HEK293 (cell line): ENCODE measurements at regions not wholly inside any gene's neighbourhood (a gene's known extent, or its start where the extent isn't known, plus 50 kb on each side); places are given as distances from the start of the nearest gene placed in this dataset.

Experiments used
- CTCF ChIA-PET: fragments of 350-600 bp; formaldehyde crosslinking; extraction: SDS; loops from one replicate; lab custom pipeline; 2021; ENCODE audit warnings: antibody characterized with exemption; lab: Yijun Ruan, JAX
- POLR2A ChIA-PET: fragments of 300-600 bp; formaldehyde crosslinking; extraction: SDS; loops from one replicate; lab custom pipeline; 2020; ENCODE audit warnings: antibody characterized with exemption, inconsistent platforms; lab: Yijun Ruan, JAX
- H3K27ac ChIP-seq: fragments of 200-500 bp; sonication (Bioruptor generic); 2 replicates; pipeline ENCODE4 v1.5.1; 2014; ENCODE audit warnings: low read depth, low read length, control low read depth, inconsistent platforms; ENCODE audit errors: extremely low read depth
- H3K36me3 ChIP-seq, 2 experiments: fragments of 200-500 bp in 1 of 2; sonication (Bioruptor generic) in 1 of 2; 1 replicate in 1 of 2; 2 replicates in 1 of 2; pipeline ENCODE4 v1.5.1; 2014 to 2017; ENCODE audit warnings: inconsistent platforms in 2 of 2, low read length in 2 of 2; ENCODE audit not compliant: control insufficient read depth in 2 of 2, insufficient read depth in 1 of 2
- H3K4me1 ChIP-seq: fragments of 200-500 bp; sonication (Bioruptor generic); 2 replicates; pipeline ENCODE4 v1.5.1; 2014; ENCODE audit warnings: mild to moderate bottlenecking, low read length, inconsistent platforms; ENCODE audit not compliant: control insufficient read depth, insufficient read depth
- H3K4me3 ChIP-seq: 2 replicates; pipeline ENCODE4 v1.5.1; 2011; ENCODE audit warnings: low read depth, mild to moderate bottlenecking, control low read depth, low read length, moderate library complexity
- H3K9me3 ChIP-seq: fragments of 200-500 bp; sonication (Bioruptor generic); 2 replicates; pipeline ENCODE4 v1.5.1; 2014; ENCODE audit warnings: low read depth, low read length, inconsistent platforms; ENCODE audit not compliant: control insufficient read depth, insufficient read depth
- OSR2 ChIP-seq: fragments of 450-650 bp; formaldehyde crosslinking; IDR thresholded peaks from 2 replicates; pipeline ENCODE4 v1.5.1; 2016; ENCODE audit warnings: missing biosample characterization, missing genetic modification characterization
- PRDM2 ChIP-seq: fragments of 450-650 bp; formaldehyde crosslinking; IDR thresholded peaks from 2 replicates; pipeline ENCODE4 v1.5.1; 2016; ENCODE audit warnings: missing biosample characterization, missing genetic modification characterization, borderline replicate concordance
- SCRT2 ChIP-seq: fragments of 450-650 bp; formaldehyde crosslinking; IDR thresholded peaks from 2 replicates; pipeline ENCODE4 v1.5.1; 2016; ENCODE audit warnings: missing biosample characterization, missing genetic modification characterization
- SP3 ChIP-seq: fragments of 450-650 bp; formaldehyde crosslinking; IDR thresholded peaks from 2 replicates; pipeline ENCODE4 v1.5.1; 2016; ENCODE audit warnings: missing biosample characterization, missing genetic modification characterization
- TRIM28 ChIP-seq: IDR thresholded peaks from 2 replicates; pipeline ENCODE4 v1.6.1; 2011; ENCODE audit warnings: low read length, control low read depth, borderline replicate concordance
- ZBTB26 ChIP-seq: fragments of 450-650 bp; formaldehyde crosslinking; optimal IDR thresholded peaks from 2 replicates; pipeline ENCODE3; 2016; ENCODE audit warnings: missing biosample characterization, mild to moderate bottlenecking, missing genetic modification characterization
- ZNF146 ChIP-seq: fragments of 450-650 bp; formaldehyde crosslinking; IDR thresholded peaks from 2 replicates; pipeline ENCODE4 v1.5.1; 2016; ENCODE audit warnings: missing biosample characterization, missing genetic modification characterization
- ZNF157 ChIP-seq: fragments of 450-650 bp; formaldehyde crosslinking; IDR thresholded peaks from 2 replicates; pipeline ENCODE4 v1.5.1; 2016; ENCODE audit warnings: missing biosample characterization, missing genetic modification characterization
- ZNF211 ChIP-seq: fragments of 450-650 bp; formaldehyde crosslinking; IDR thresholded peaks from 2 replicates; pipeline ENCODE4 v1.5.1; 2016; ENCODE audit warnings: low read depth, missing biosample characterization, missing genetic modification characterization
- ZNF24 ChIP-seq: fragments of 450-650 bp; formaldehyde crosslinking; IDR thresholded peaks from 2 replicates; pipeline ENCODE4 v1.5.1; 2016; ENCODE audit warnings: missing biosample characterization, missing genetic modification characterization
- ZNF274 ChIP-seq, 2 experiments: fragments of 200-500 bp in 1 of 2; fragments of 450-650 bp in 1 of 2; sonication (Bioruptor generic) in 1 of 2; formaldehyde crosslinking in 1 of 2; IDR thresholded peaks; 2 replicates each; pipeline versions ENCODE4 v1.5.1 to v1.6.1; 2014 to 2016; ENCODE audit warnings: borderline replicate concordance in 1 of 2, inconsistent platforms in 1 of 2, low read length in 1 of 2, missing biosample characterization in 1 of 2, missing genetic modification characterization in 1 of 2
- ZNF341 ChIP-seq: fragments of 450-650 bp; formaldehyde crosslinking; IDR thresholded peaks from 2 replicates; pipeline ENCODE4; 2016; ENCODE audit warnings: low read depth, missing biosample characterization, missing genetic modification characterization
- ZNF394 ChIP-seq: fragments of 450-650 bp; formaldehyde crosslinking; IDR thresholded peaks from 2 replicates; pipeline ENCODE4 v1.5.1; 2016; ENCODE audit warnings: missing biosample characterization, missing genetic modification characterization, mild to moderate bottlenecking, moderate library complexity, borderline replicate concordance
- ZNF423 ChIP-seq: fragments of 450-650 bp; formaldehyde crosslinking; IDR thresholded peaks from 2 replicates; pipeline ENCODE4 v1.5.1; 2016; ENCODE audit warnings: missing biosample characterization, missing genetic modification characterization
- ZNF624 ChIP-seq: fragments of 450-650 bp; formaldehyde crosslinking; IDR thresholded peaks from 2 replicates; pipeline ENCODE4 v1.5.1; 2017; ENCODE audit warnings: missing biosample characterization, missing genetic modification characterization
- ZNF701 ChIP-seq: fragments of 450-650 bp; formaldehyde crosslinking; IDR thresholded peaks from 2 replicates; pipeline ENCODE4 v1.5.1; 2016; ENCODE audit warnings: missing biosample characterization, missing genetic modification characterization
- ZNF768 ChIP-seq: fragments of 450-650 bp; formaldehyde crosslinking; IDR thresholded peaks from 2 replicates; pipeline ENCODE4 v1.5.1; 2018; ENCODE audit warnings: missing biosample characterization, mild to moderate bottlenecking, missing genetic modification characterization
- ZNF830 ChIP-seq: fragments of 450-650 bp; IDR thresholded peaks from 2 replicates; pipeline ENCODE4 v1.5.0; 2018; ENCODE audit warnings: missing biosample characterization, missing genetic modification characterization, low read depth, mild to moderate bottlenecking, moderate library complexity
- ZSCAN23 ChIP-seq: fragments of 450-650 bp; formaldehyde crosslinking; IDR thresholded peaks from 2 replicates; pipeline ENCODE4 v1.5.1; 2016; ENCODE audit warnings: missing biosample characterization, missing genetic modification characterization
- ZSCAN30 ChIP-seq: fragments of 450-650 bp; IDR thresholded peaks from 2 replicates; pipeline ENCODE4 v1.5.1; 2018; ENCODE audit warnings: missing biosample characterization, mild to moderate bottlenecking, missing genetic modification characterization, moderate library complexity
- TF ChIP-seq, protein P1 (sequence below): fragments of 450-650 bp; formaldehyde crosslinking; IDR thresholded peaks from 2 replicates; pipeline ENCODE4 v1.5.1; 2016; ENCODE audit warnings: missing biosample characterization, missing genetic modification characterization
- TF ChIP-seq, protein P2 (sequence below): fragments of 450-650 bp; formaldehyde crosslinking; IDR thresholded peaks from 2 replicates; pipeline ENCODE4 v1.5.1; 2016; ENCODE audit warnings: missing biosample characterization, missing genetic modification characterization

DNA sequence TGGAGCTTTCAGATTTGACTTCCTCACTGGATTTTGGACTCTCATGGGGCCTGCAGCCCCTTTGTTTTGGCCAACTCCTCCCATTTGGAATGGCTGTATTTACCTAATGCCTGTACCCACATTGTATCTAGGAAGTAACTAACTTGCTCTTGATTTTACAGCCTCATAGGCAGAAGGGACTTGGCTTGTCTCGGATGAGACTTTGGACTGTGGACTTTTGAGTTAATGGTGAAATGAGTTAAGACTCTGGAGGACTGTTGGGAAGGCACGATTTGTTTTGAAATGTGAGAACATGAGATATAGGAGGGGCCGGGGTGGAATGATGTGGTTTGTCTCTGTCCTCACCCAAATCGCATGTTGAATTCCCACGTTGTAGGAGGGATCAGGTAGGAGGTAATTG is 233.4 kb upstream of the GALNT5 start:
- H3K36me3 ChIP-seq = no peaks in the 10 kb centered on the region
- ChIA-PET CTCF (no interaction called here), POLR2A (no interaction called here)
- H3K4me1 ChIP-seq = no peaks in the 10 kb centered on the region
- no peak overlapping the region for H3K27ac ChIP-seq
- TF ChIP-seq SCRT2 (tag by site-specific recombination) = no peak
- TF ChIP-seq PRDM2 (tag by site-specific recombination) = no peak
- TF ChIP-seq ZNF146 (tag by site-specific recombination) = no peak
- TF ChIP-seq ZNF211 (tag by site-specific recombination) = no peak
- no peak for TF ChIP-seq ZNF157 (tag by site-specific recombination)
- no peak for TF ChIP-seq ZNF768 (tag by site-specific recombination)
- TF ChIP-seq ZBTB26 = no peak
- TF ChIP-seq, protein P1, sequence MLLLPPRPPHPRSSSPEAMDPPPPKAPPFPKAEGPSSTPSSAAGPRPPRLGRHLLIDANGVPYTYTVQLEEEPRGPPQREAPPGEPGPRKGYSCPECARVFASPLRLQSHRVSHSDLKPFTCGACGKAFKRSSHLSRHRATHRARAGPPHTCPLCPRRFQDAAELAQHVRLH (tag by site-specific recombination) = no peak
- no peak for TF ChIP-seq ZNF701 (tag by site-specific recombination)
- TF ChIP-seq ZNF394 (tag by site-specific recombination) = no peak
- TF ChIP-seq ZNF624 (tag by site-specific recombination) = no peak
- TF ChIP-seq ZNF830 (tag by site-specific recombination) = no peak
- H3K9me3 ChIP-seq = no peaks in the 10 kb centered on the region
- H3K4me3 ChIP-seq = no peak overlapping the region

DNA sequence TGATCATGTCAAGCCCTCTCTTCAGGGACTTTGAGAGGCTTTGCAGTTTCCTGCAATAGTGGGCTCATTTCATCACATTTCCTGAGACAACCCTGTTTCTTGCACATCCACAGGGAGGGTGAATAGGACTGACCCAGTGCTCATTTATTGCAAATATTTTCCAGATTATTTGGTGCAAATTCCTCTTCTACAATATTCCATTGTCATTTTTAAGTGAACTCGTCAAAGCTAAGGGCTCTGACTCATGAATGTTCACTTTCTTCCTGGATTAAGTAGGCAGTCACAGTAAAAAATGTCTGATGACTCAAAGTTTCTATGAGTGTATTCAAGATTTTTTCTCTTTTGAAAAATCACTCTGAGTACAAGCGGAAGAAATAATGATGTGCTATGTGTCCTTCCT is 225.5 kb upstream of the GALNT5 start:
- Histone ChIP-seq H3K4me3 (no peak overlapping the region), H3K36me3 (no peaks in the 10 kb centered on the region), H3K27ac (no peak overlapping the region), H3K9me3 (no peaks in the 10 kb centered on the region), H3K4me1 (no peaks in the 10 kb centered on the region)
- TF ChIP-seq ZNF423 (tag by site-specific recombination) (no peak), ZSCAN23 (tag by site-specific recombination) (no peak), SP3 (tag by site-specific recombination) (no peak), TRIM28 (no peak)
- CTCF ChIA-PET = no interaction called here
- POLR2A ChIA-PET = no interaction called here

DNA sequence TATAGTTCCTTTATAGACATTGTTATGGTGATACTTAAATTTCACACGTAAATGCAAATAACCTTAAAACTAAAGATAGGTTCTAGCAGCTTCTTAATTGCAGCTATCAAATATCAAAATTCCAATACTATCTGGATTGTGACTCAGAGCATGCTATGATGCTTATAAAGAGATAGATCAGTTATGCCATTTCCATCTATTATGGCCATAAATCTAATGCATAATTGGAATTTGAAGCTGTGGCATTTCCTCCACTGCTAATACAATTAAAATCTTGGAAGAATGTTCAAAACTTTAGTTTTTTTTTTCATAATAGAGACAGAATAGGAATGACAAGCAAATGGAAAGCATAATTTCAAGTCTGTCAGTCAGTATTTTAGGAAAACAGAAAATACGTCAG is 220.8 kb upstream of the GALNT5 start:
- H3K27ac ChIP-seq = no peak overlapping the region
- H3K36me3 ChIP-seq = no peaks in the 10 kb centered on the region
- POLR2A ChIA-PET = no interaction called here
- no peaks in the 10 kb centered on the region for H3K9me3 ChIP-seq
- H3K4me1 ChIP-seq = no peaks in the 10 kb centered on the region
- CTCF ChIA-PET = interaction anchor here (0.6 kb wide), 1 partner anchor 9 kb away, joined by 3 read pairs; no protein-coding TSS in a partner anchor
- H3K4me3 ChIP-seq = no peak overlapping the region
- TF ChIP-seq ZNF274 (IDR thresholded peaks at IDR 0.05; ENCODE audit: low read length) = no peak
- TF ChIP-seq ZNF274 (tag by site-specific recombination; IDR thresholded peaks at IDR 0.05; ENCODE audit: borderline replicate concordance) = no peak
- TF ChIP-seq ZSCAN30 (tag by site-specific recombination) = no peak
- TF ChIP-seq ZNF341 = no peak
- TF ChIP-seq ZNF423 (tag by site-specific recombination) = no peak
- TF ChIP-seq, protein P2, sequence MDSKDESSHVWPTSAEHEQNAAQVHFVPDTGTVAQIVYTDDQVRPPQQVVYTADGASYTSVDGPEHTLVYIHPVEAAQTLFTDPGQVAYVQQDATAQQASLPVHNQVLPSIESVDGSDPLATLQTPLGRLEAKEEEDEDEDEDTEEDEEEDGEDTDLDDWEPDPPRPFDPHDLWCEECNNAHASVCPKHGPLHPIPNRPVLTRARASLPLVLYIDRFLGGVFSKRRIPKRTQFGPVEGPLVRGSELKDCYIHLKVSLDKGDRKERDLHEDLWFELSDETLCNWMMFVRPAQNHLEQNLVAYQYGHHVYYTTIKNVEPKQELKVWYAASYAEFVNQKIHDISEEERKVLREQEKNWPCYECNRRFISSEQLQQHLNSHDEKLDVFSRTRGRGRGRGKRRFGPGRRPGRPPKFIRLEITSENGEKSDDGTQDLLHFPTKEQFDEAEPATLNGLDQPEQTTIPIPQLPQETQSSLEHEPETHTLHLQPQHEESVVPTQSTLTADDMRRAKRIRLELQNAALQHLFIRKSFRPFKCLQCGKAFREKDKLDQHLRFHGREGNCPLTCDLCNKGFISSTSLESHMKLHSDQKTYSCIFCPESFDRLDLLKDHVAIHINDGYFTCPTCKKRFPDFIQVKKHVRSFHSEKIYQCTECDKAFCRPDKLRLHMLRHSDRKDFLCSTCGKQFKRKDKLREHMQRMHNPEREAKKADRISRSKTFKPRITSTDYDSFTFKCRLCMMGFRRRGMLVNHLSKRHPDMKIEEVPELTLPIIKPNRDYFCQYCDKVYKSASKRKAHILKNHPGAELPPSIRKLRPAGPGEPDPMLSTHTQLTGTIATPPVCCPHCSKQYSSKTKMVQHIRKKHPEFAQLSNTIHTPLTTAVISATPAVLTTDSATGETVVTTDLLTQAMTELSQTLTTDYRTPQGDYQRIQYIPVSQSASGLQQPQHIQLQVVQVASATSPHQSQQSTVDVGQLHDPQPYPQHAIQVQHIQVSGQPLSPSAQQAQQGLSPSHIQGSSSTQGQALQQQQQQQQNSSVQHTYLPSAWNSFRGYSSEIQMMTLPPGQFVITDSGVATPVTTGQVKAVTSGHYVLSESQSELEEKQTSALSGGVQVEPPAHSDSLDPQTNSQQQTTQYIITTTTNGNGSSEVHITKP (tag by site-specific recombination) = no peak
- TF ChIP-seq OSR2 (tag by site-specific recombination) = no peak
- TF ChIP-seq ZNF24 (tag by site-specific recombination) = no peak
- TF ChIP-seq TRIM28 = no peak
